H1 (cell line): ENCODE measurements at regions not wholly inside any gene's neighbourhood (a gene's known extent, or its start where the extent isn't known, plus 50 kb on each side); places are given as distances from the start of the nearest gene placed in this dataset.

Source experiments
- CTCF ChIA-PET: fragments of 300-600 bp; sonication (Branson Sonifier 250); formaldehyde crosslinking; loops from one replicate; lab custom pipeline; 2021; ENCODE audit not compliant: partially characterized antibody; lab: Charles Lee
- POLR2A ChIA-PET: fragments of 300-600 bp; sonication (Branson Sonifier 250); formaldehyde crosslinking; loops from one replicate; lab custom pipeline; 2021; ENCODE audit warnings: inconsistent platforms; ENCODE audit not compliant: partially characterized antibody; lab: Charles Lee
- DNase-seq, 2 experiments: peaks; one replicate each; pipeline versions ENCODE4 v3.0.0 to v3.0.0-alpha.2; 2010 to 2022; ENCODE audit warnings: low spot score in 2 of 2, low read depth in 1 of 2, mixed read lengths in 1 of 2
- FAIRE-seq: peaks from 2 replicates; lab custom pipeline; 2011; peaks lifted over from hg19 to GRCh38; lab: Jason Lieb, UNC
- H2AFZ ChIP-seq: 2 replicates; pipeline ENCODE4 v1.8.1; 2012; ENCODE audit warnings: low read length, inconsistent platforms
- H2AK5ac ChIP-seq: 2 replicates; pipeline ENCODE4 v1.6.1; 2013; ENCODE audit warnings: low read depth, low read length
- H2BK120ac ChIP-seq: replicated peaks from 2 replicates; pipeline ENCODE3; 2013; ENCODE audit warnings: low read depth, low read length, inconsistent platforms
- H2BK12ac ChIP-seq: 2 replicates; pipeline ENCODE4 v1.6.1; 2013; ENCODE audit warnings: low read depth, low read length
- H2BK15ac ChIP-seq: 2 replicates; pipeline ENCODE4 v1.6.1; 2013; ENCODE audit warnings: low read length
- H2BK20ac ChIP-seq: 2 replicates; pipeline ENCODE4 v1.6.1; 2013; ENCODE audit warnings: low read length
- H2BK5ac ChIP-seq: 2 replicates; pipeline ENCODE4 v1.6.1; 2013; ENCODE audit warnings: low read depth, low read length
- H3K14ac ChIP-seq: 2 replicates; pipeline ENCODE4 v1.6.1; 2013; ENCODE audit warnings: inconsistent platforms; ENCODE audit not compliant: insufficient read length
- H3K18ac ChIP-seq: 2 replicates; pipeline ENCODE4 v1.6.1; 2013; ENCODE audit warnings: low read length; ENCODE audit errors: extremely low read depth
- H3K23ac ChIP-seq: 2 replicates; pipeline ENCODE4 v1.6.1; 2013; ENCODE audit warnings: inconsistent platforms; ENCODE audit not compliant: insufficient read length
- H3K23me2 ChIP-seq: 2 replicates; pipeline ENCODE4 v1.6.1; 2013; ENCODE audit warnings: low read depth, low read length
- H3K27ac ChIP-seq: 2 replicates; pipeline ENCODE4 v1.6.1; 2011; ENCODE audit warnings: low read depth, low read length, inconsistent platforms
- H3K27me3 ChIP-seq, 4 experiments: replicated peaks in 1 of 4; 1 replicate in 1 of 4; 2 replicates in 3 of 4; pipeline versions ENCODE4 v1.6.1 to v1.8.1; 2011 to 2013; ENCODE audit warnings: low read length in 3 of 4, mild to moderate bottlenecking in 3 of 4, inconsistent platforms in 2 of 4, mixed read lengths in 2 of 4, moderate library complexity in 1 of 4; ENCODE audit not compliant: control insufficient read depth in 3 of 4, insufficient read depth in 3 of 4; ENCODE audit errors: extremely low read depth in 1 of 4
- H3K36me3 ChIP-seq, 4 experiments: 2 replicates each; pipeline versions ENCODE4 v1.6.1 to v1.8.1; 2011 to 2013; ENCODE audit warnings: mild to moderate bottlenecking in 4 of 4, low read length in 3 of 4, moderate library complexity in 2 of 4, control low read depth in 1 of 4, inconsistent platforms in 1 of 4; ENCODE audit not compliant: insufficient read depth in 4 of 4, control insufficient read depth in 2 of 4
- H3K4ac ChIP-seq: replicated peaks from 2 replicates; pipeline ENCODE3; 2013; ENCODE audit warnings: low read length, low read depth, mixed read lengths, inconsistent platforms; ENCODE audit not compliant: insufficient read length
- H3K4me1 ChIP-seq, 4 experiments: replicated peaks in 1 of 4; 1 replicate in 1 of 4; 2 replicates in 3 of 4; pipeline versions ENCODE4 v1.6.1 to v1.8.1; 2011 to 2013; ENCODE audit warnings: low read length in 3 of 4, inconsistent platforms in 2 of 4, mixed read lengths in 1 of 4; ENCODE audit not compliant: insufficient read depth in 4 of 4, control insufficient read depth in 3 of 4
- H3K4me2 ChIP-seq, 2 experiments: 2 replicates each; pipeline versions ENCODE4 v1.6.1 to v1.8.1; 2011 to 2013; ENCODE audit warnings: low read depth in 2 of 2, low read length in 2 of 2, control low read depth in 1 of 2, inconsistent platforms in 1 of 2, mild to moderate bottlenecking in 1 of 2; ENCODE audit not compliant: insufficient read depth in 1 of 2
- H3K4me3 ChIP-seq, 4 experiments: fragments of 200-600, 300-600 bp in 1 of 4; sonication (generic), shearing (Covaris generic), sonication (Bioruptor Twin) in 1 of 4; 2 replicates each; pipeline versions ENCODE4 v1.5.1 to v1.8.1; 2011 to 2016; ENCODE audit warnings: low read length in 4 of 4, low read depth in 3 of 4, control low read depth in 2 of 4, inconsistent platforms in 2 of 4, mild to moderate bottlenecking in 2 of 4, mixed read lengths in 1 of 4, moderate library complexity in 1 of 4; ENCODE audit not compliant: insufficient read depth in 2 of 4; ENCODE audit errors: extremely low read depth in 1 of 4
- H3K56ac ChIP-seq: replicated peaks from 2 replicates; pipeline ENCODE3; 2013; ENCODE audit warnings: low read depth, mild to moderate bottlenecking, mixed read lengths, low read length, inconsistent platforms; ENCODE audit not compliant: insufficient read length
- H3K79me1 ChIP-seq: 2 replicates; pipeline ENCODE4 v1.6.1; 2013; ENCODE audit warnings: low read depth, low read length, control low read depth
- H3K79me2 ChIP-seq, 2 experiments: 2 replicates each; pipeline versions ENCODE4 v1.6.1 to v1.8.1; 2012 to 2013; ENCODE audit warnings: low read length in 2 of 2, mild to moderate bottlenecking in 2 of 2, inconsistent platforms in 1 of 2; ENCODE audit not compliant: insufficient read depth in 2 of 2, control insufficient read depth in 1 of 2
- H3K9ac ChIP-seq, 4 experiments: replicated peaks in 1 of 4; 1 replicate in 1 of 4; 2 replicates in 3 of 4; pipeline versions ENCODE4 v1.6.1 to v1.8.1; 2011 to 2013; ENCODE audit warnings: low read depth in 3 of 4, low read length in 3 of 4, control low read depth in 2 of 4, mild to moderate bottlenecking in 2 of 4, moderate library complexity in 2 of 4, inconsistent platforms in 1 of 4; ENCODE audit errors: extremely low read depth in 1 of 4
- H3K9me3 ChIP-seq, 2 experiments: 2 replicates each; pipeline versions ENCODE4 v1.6.1 to v1.8.1; 2012 to 2013; ENCODE audit warnings: mild to moderate bottlenecking in 2 of 2, moderate library complexity in 2 of 2, control low read depth in 1 of 2, inconsistent platforms in 1 of 2, low read depth in 1 of 2, low read length in 1 of 2, mixed read lengths in 1 of 2; ENCODE audit not compliant: insufficient read depth in 2 of 2
- H4K20me1 ChIP-seq, 2 experiments: replicated peaks in 1 of 2; 2 replicates each; pipeline versions ENCODE3 to v1.8.1; 2011 to 2013; ENCODE audit warnings: inconsistent platforms in 2 of 2, low read length in 2 of 2, mild to moderate bottlenecking in 1 of 2; ENCODE audit not compliant: insufficient read depth in 2 of 2, control insufficient read depth in 1 of 2
- H4K5ac ChIP-seq: 2 replicates; pipeline ENCODE4 v1.6.1; 2013; ENCODE audit warnings: low read length, low read depth, mixed read lengths, inconsistent platforms; ENCODE audit not compliant: insufficient read length
- H4K8ac ChIP-seq: 2 replicates; pipeline ENCODE4 v1.8.0; 2013; ENCODE audit warnings: mild to moderate bottlenecking, moderate library complexity, low read length, inconsistent platforms; ENCODE audit not compliant: insufficient read depth; ENCODE audit errors: extremely low read depth
- H4K91ac ChIP-seq: replicated peaks from 2 replicates; pipeline ENCODE3; 2013; ENCODE audit warnings: low read length, mixed read lengths, inconsistent platforms; ENCODE audit not compliant: insufficient read length
- BRCA1 ChIP-seq: IDR thresholded peaks from 2 replicates; pipeline ENCODE4 v1.6.1; 2012; ENCODE audit warnings: low read depth, low read length, improper control_type of control experiment
- CBX8 ChIP-seq: fragments of 300-800, 300-1000 bp; sonication (generic); IDR thresholded peaks from 2 replicates; pipeline ENCODE4 v1.7.1; 2016; ENCODE audit warnings: low read depth, low read length, borderline replicate concordance
- FOSL1 ChIP-seq: IDR thresholded peaks from 2 replicates; pipeline ENCODE4 v1.6.1; 2011; ENCODE audit warnings: mild to moderate bottlenecking, low read depth, low read length, moderate library complexity; ENCODE audit not compliant: insufficient read depth
- HDAC2 ChIP-seq, 2 experiments: fragments of 300-600 bp in 1 of 2; sonication (generic) in 1 of 2; IDR thresholded peaks; 2 replicates each; pipeline ENCODE4 v1.6.1; 2011 to 2012; ENCODE audit warnings: low read depth in 2 of 2, low read length in 2 of 2, mild to moderate bottlenecking in 2 of 2, moderate library complexity in 2 of 2, borderline replicate concordance in 1 of 2, inconsistent platforms in 1 of 2
- SUZ12 ChIP-seq: fragments of 200-600 bp; sonication (generic); IDR thresholded peaks from 2 replicates; pipeline ENCODE4 v1.6.1; 2012; ENCODE audit warnings: mild to moderate bottlenecking, inconsistent platforms, low read length, moderate library complexity, mixed read lengths
- TAF7 ChIP-seq: optimal IDR thresholded peaks from 2 replicates; pipeline ENCODE3; 2011; ENCODE audit warnings: low read depth, mild to moderate bottlenecking, inconsistent platforms, low read length, moderate library complexity, borderline replicate concordance
- TCF12 ChIP-seq: IDR thresholded peaks from 2 replicates; pipeline ENCODE4 v1.6.1; 2011; ENCODE audit warnings: low read depth, mild to moderate bottlenecking, low read length
- WGBS, 2 experiments: shearing (Covaris generic) in 1 of 2; methylation state at CpG; one replicate each; pipeline versions ENCODE4 v1.1.6 to v1.1.7; 2013 to 2015; ENCODE audit warnings: low lambda C conversion rate in 2 of 2, mixed read lengths in 2 of 2, inconsistent platforms in 1 of 2, low coverage in 1 of 2, missing lambda C conversion rate in 1 of 2; ENCODE audit not compliant: insufficient replicate concordance in 2 of 2, insufficient coverage in 1 of 2, insufficient read length in 1 of 2; ENCODE audit errors: extremely low coverage in 1 of 2, missing lambda C conversion rate in 1 of 2; 5-methylcytosine and 5-hydroxymethylcytosine counted together

GRCh38 chr14:97282210-97283004 is 485.2 kb downstream of the VRK1 start:
- Histone ChIP-seq H2AFZ (no peak overlapping the region), H3K23ac (no peak overlapping the region), H3K4ac (no peak overlapping the region), H2AK5ac (no peak overlapping the region), H4K8ac (no peak overlapping the region), H3K56ac (no peak overlapping the region), H3K4me1 (peaks cover 0 to 7% (median 3%) of the 10 kb centered on the region in 4 experiments; a peak in 5 of 7 replicates), H4K91ac (no peak overlapping the region), H3K27ac (no peak overlapping the region), H3K36me3 (no peaks in the 10 kb centered on the region), H2BK5ac (no peak overlapping the region), H4K20me1 (no peaks in the 10 kb centered on the region), H2BK15ac (no peak overlapping the region), H3K4me2 (no peak overlapping the region), H2BK120ac (no peak overlapping the region), H3K9me3 (no peaks in the 10 kb centered on the region), H3K79me1 (no peaks in the 10 kb centered on the region), H4K5ac (no peak overlapping the region), H2BK20ac (no peak overlapping the region), H3K9ac (no peak overlapping the region), H3K27me3 (no peaks in the 10 kb centered on the region), H3K79me2 (no peaks in the 10 kb centered on the region), H3K4me3 (no peak overlapping the region), H3K18ac (no peak overlapping the region), H3K14ac (no peak overlapping the region), H2BK12ac (no peak overlapping the region), H3K23me2 (no peaks in the 10 kb centered on the region)
- DNase-seq (no peak), FAIRE-seq (no peak)
- 93% methylated on average over 7 of the region's 7 CpGs; no CpG with 5 or more reads in 1 of the 2 experiments for WGBS, 2 experiments
- ChIA-PET POLR2A (no interaction called here), CTCF (no interaction called here)
- TF ChIP-seq HDAC2 (IDR thresholded peaks at IDR 0.05; ENCODE audit: borderline replicate concordance in 1 of 2, low read depth in 2 of 2, low read length in 2 of 2) = no peak
- TF ChIP-seq BRCA1 = no peak
- TF ChIP-seq FOSL1 = no peak
- no peak for TF ChIP-seq TCF12
- TF ChIP-seq CBX8 = no peak
- no peak for TF ChIP-seq TAF7
- no peak for TF ChIP-seq SUZ12
